Neural progenitor cell (in vitro differentiated cells): ENCODE measurements at regions not wholly inside any gene's neighbourhood (a gene's known extent, or its start where the extent isn't known, plus 50 kb on each side); places are given as distances from the start of the nearest gene placed in this dataset.

Source experiments
- DNase-seq: peaks from one replicate; pipeline ENCODE4 v3.0.0-alpha.2; 2016; ENCODE audit warnings: low spot score
- H2AFZ ChIP-seq: fragments of 200-600 bp; sonication (generic); replicated peaks from 2 replicates; pipeline ENCODE4 v1.6.1; 2016; ENCODE audit warnings: antibody characterized with exemption
- H3F3A ChIP-seq: fragments of 200-600 bp; sonication (generic); 2 replicates; pipeline ENCODE4 v1.6.1; 2016; ENCODE audit warnings: antibody characterized with exemption, low read depth
- H3K27ac ChIP-seq: fragments of 200-600 bp; sonication (generic); 2 replicates; pipeline ENCODE4 v1.5.1; 2016; ENCODE audit warnings: mild to moderate bottlenecking
- H3K27me3 ChIP-seq: fragments of 200-600 bp; sonication (generic); 2 replicates; pipeline ENCODE4 v1.6.1; 2016; ENCODE audit warnings: mild to moderate bottlenecking, moderate library complexity
- H3K36me3 ChIP-seq: fragments of 200-600 bp; sonication (generic); 2 replicates; pipeline ENCODE4 v1.5.1; 2016
- H3K4me1 ChIP-seq: fragments of 200-600 bp; sonication (generic); 2 replicates; pipeline ENCODE4 v1.6.1; 2016; ENCODE audit warnings: mixed run types
- H3K4me2 ChIP-seq: fragments of 200-600 bp; sonication (generic); 2 replicates; pipeline ENCODE4 v1.6.1; 2016
- H3K4me3 ChIP-seq: fragments of 200-600 bp; sonication (generic); 2 replicates; pipeline ENCODE4 v1.5.1; 2016
- H3K79me2 ChIP-seq: fragments of 200-600 bp; sonication (generic); 2 replicates; pipeline ENCODE4 v1.6.1; 2016; ENCODE audit warnings: low read depth
- H3K9ac ChIP-seq: fragments of 200-600 bp; sonication (generic); 2 replicates; pipeline ENCODE4 v1.6.1; 2016
- H3K9me3 ChIP-seq: fragments of 200-600 bp; sonication (generic); 2 replicates; pipeline ENCODE4 v1.5.1; 2016; ENCODE audit warnings: low read depth
- H4K20me1 ChIP-seq: fragments of 200-600 bp; sonication (generic); 2 replicates; pipeline ENCODE4 v1.6.1; 2016; ENCODE audit warnings: low read depth
- H3K27ac Mint-ChIP-seq: 3 replicates; pipeline ENCODE4 v1.8.0; 2021; ENCODE audit warnings: mixed read lengths
- H3K27me3 Mint-ChIP-seq: 2 replicates; pipeline ENCODE4 v1.8.0; 2022; ENCODE audit warnings: low read depth, mild to moderate bottlenecking, inconsistent platforms, moderate library complexity, mixed read lengths; ENCODE audit not compliant: insufficient read depth
- H3K36me3 Mint-ChIP-seq: 3 replicates; pipeline ENCODE4 v1.8.0; 2021; ENCODE audit warnings: mixed read lengths
- H3K4me1 Mint-ChIP-seq: 3 replicates; pipeline ENCODE4 v1.8.0; 2021; ENCODE audit warnings: mixed read lengths
- H3K4me3 Mint-ChIP-seq: 3 replicates; pipeline ENCODE4 v1.8.0; 2021; ENCODE audit warnings: mild to moderate bottlenecking, moderate library complexity, mixed read lengths
- H3K9me3 Mint-ChIP-seq: 3 replicates; pipeline ENCODE4 v1.8.0; 2020; ENCODE audit warnings: mixed read lengths
- CTCF ChIP-seq: fragments of 200-600 bp; sonication (generic); IDR thresholded peaks from 2 replicates; pipeline ENCODE4 v1.5.1; 2017; ENCODE audit warnings: antibody characterized with exemption, mild to moderate bottlenecking
- EZH2 ChIP-seq: fragments of 200-600 bp; sonication (generic); IDR thresholded peaks from 2 replicates; pipeline ENCODE4 v1.6.1; 2017; ENCODE audit warnings: antibody characterized with exemption, mild to moderate bottlenecking, moderate library complexity
- EZH2phosphoT487 ChIP-seq: fragments of 200-600 bp; sonication (generic); IDR thresholded peaks from 2 replicates; pipeline ENCODE4 v1.6.1; 2017; ENCODE audit warnings: antibody characterized with exemption

DNA sequence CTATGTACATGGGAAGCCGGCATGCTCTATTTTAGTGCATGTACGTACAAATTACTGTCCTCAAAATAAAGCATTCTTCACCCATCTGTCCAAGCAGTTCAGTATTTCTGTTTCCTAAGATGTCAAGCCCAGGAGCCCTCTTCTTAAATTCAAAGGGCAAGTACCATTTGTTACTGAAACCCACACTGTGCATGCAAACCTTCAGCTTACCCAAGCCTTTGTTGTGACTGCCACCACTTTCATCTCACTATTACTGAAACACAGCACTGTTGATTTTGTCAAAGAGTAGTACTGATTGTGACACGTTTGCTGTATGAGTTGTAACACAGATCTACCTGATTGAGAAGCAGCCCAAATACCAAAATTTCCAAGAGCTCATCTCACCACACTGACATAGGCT, 390.4 kb upstream of the IZUMO3 start:
- H3K9ac ChIP-seq, result no peak overlapping the region
- Mint-ChIP-seq H3K27me3 (no peaks in the 10 kb centered on the region), H3K4me1 (peaks cover 6% of the 10 kb centered on the region), H3K4me3 (no peak overlapping the region), H3K36me3 (no peaks in the 10 kb centered on the region), H3K9me3 (no peaks in the 10 kb centered on the region), H3K27ac (no peak overlapping the region)
- TF ChIP-seq EZH2, result no peak
- no peak for TF ChIP-seq CTCF
- TF ChIP-seq EZH2phosphoT487, result no peak
- no peak overlapping the region for H3K4me3 ChIP-seq
- no peaks in the 10 kb centered on the region for H3K27me3 ChIP-seq
- no peak overlapping the region for H3K27ac ChIP-seq
- no peaks in the 10 kb centered on the region for H3K9me3 ChIP-seq
- H3K4me2 ChIP-seq, result no peak overlapping the region
- no peak for DNase-seq
- H3K79me2 ChIP-seq, result no peaks in the 10 kb centered on the region
- H3F3A ChIP-seq, result no peaks in the 10 kb centered on the region
- H2AFZ ChIP-seq, result peak overlapping the region; percentile 87
- no peaks in the 10 kb centered on the region for H3K4me1 ChIP-seq
- H3K36me3 ChIP-seq, result no peaks in the 10 kb centered on the region
- H4K20me1 ChIP-seq, result no peaks in the 10 kb centered on the region

GRCh38 chr9:24932785-24933184, 387.1 kb upstream of the IZUMO3 start:
- no peak for TF ChIP-seq EZH2phosphoT487
- no peak for TF ChIP-seq EZH2
- TF ChIP-seq CTCF, result no peak
- Mint-ChIP-seq H3K9me3 (no peaks in the 10 kb centered on the region), H3K4me3 (no peak overlapping the region), H3K27ac (no peak overlapping the region), H3K27me3 (no peaks in the 10 kb centered on the region), H3K4me1 (no peaks in the 10 kb centered on the region), H3K36me3 (no peaks in the 10 kb centered on the region)
- Histone ChIP-seq H3F3A (no peaks in the 10 kb centered on the region), H3K4me2 (no peak overlapping the region), H3K4me1 (no peaks in the 10 kb centered on the region), H2AFZ (no peak overlapping the region), H3K9me3 (no peaks in the 10 kb centered on the region), H3K9ac (no peak overlapping the region), H3K4me3 (no peak overlapping the region), H3K27me3 (no peaks in the 10 kb centered on the region), H3K36me3 (no peaks in the 10 kb centered on the region), H3K79me2 (no peaks in the 10 kb centered on the region), H3K27ac (no peak overlapping the region), H4K20me1 (no peaks in the 10 kb centered on the region)
- no peak for DNase-seq

GRCh38 chr9:24931894-24932293, 386.2 kb upstream of the IZUMO3 start:
- Histone ChIP-seq H3K9me3 (no peaks in the 10 kb centered on the region), H3K27ac (no peak overlapping the region), H3K36me3 (no peaks in the 10 kb centered on the region), H3K4me1 (no peaks in the 10 kb centered on the region), H3F3A (no peaks in the 10 kb centered on the region), H4K20me1 (no peaks in the 10 kb centered on the region), H3K4me2 (no peak overlapping the region), H3K4me3 (no peak overlapping the region), H2AFZ (no peak overlapping the region), H3K9ac (no peak overlapping the region), H3K27me3 (no peaks in the 10 kb centered on the region), H3K79me2 (no peaks in the 10 kb centered on the region)
- no peaks in the 10 kb centered on the region for H3K4me1 Mint-ChIP-seq
- no peaks in the 10 kb centered on the region for H3K27me3 Mint-ChIP-seq
- no peak overlapping the region for H3K27ac Mint-ChIP-seq
- no peaks in the 10 kb centered on the region for H3K36me3 Mint-ChIP-seq
- no peaks in the 10 kb centered on the region for H3K9me3 Mint-ChIP-seq
- TF ChIP-seq EZH2 (no peak), EZH2phosphoT487 (no peak), CTCF (no peak)
- H3K4me3 Mint-ChIP-seq, result no peak overlapping the region
- DNase-seq, result no peak

DNA sequence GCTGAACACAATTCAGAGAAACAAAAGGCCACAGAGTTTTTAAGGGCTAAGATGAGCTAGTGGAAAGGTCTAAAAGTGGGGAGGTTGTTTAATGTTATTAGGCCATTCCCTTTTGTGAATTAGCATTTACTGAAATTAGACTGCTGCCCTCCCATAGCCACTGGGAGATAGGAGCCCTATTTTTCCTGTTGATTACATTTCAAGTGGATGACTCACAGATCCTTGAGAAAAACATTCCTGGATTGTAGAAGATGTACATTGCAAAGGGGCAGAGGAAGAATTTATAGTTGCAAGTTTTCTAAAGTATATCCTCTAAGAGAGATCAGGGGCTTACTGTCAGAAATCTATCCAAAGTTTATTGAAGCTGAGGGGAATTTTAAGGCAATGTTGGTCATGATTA, 367.1 kb upstream of the IZUMO3 start:
- no peaks in the 10 kb centered on the region for H3K9me3 Mint-ChIP-seq
- H3K9me3 ChIP-seq, result no peaks in the 10 kb centered on the region
- H3K27ac ChIP-seq, result no peak overlapping the region
- no peak overlapping the region for H3K4me2 ChIP-seq
- no peak overlapping the region for H2AFZ ChIP-seq
- H3F3A ChIP-seq, result no peaks in the 10 kb centered on the region
- no peaks in the 10 kb centered on the region for H3K36me3 Mint-ChIP-seq
- DNase-seq, result no peak
- no peaks in the 10 kb centered on the region for H4K20me1 ChIP-seq
- H3K79me2 ChIP-seq, result no peaks in the 10 kb centered on the region
- no peak overlapping the region for H3K27ac Mint-ChIP-seq
- H3K27me3 ChIP-seq, result no peaks in the 10 kb centered on the region
- TF ChIP-seq CTCF, result no peak
- TF ChIP-seq EZH2phosphoT487, result no peak
- no peak for TF ChIP-seq EZH2
- H3K4me3 ChIP-seq, result no peak overlapping the region
- H3K4me3 Mint-ChIP-seq, result no peak overlapping the region
- H3K4me1 ChIP-seq, result no peaks in the 10 kb centered on the region
- H3K9ac ChIP-seq, result no peak overlapping the region
- no peaks in the 10 kb centered on the region for H3K27me3 Mint-ChIP-seq
- no peaks in the 10 kb centered on the region for H3K36me3 ChIP-seq
- no peaks in the 10 kb centered on the region for H3K4me1 Mint-ChIP-seq
